ENCODE measurements at regions not wholly inside any gene's neighbourhood (a gene's known extent, or its start where the extent isn't known, plus 50 kb on each side); places are given as distances from the start of the nearest gene placed in this dataset.
A peak's percentile ranks its signal among the peaks of the same experiment; 100 is the strongest.
"Not testable (repeated sequence)": the region's sequence is repeated elsewhere in the genome, so short reads cannot be mapped to it uniquely, and the experiment has no call there.

DNA sequence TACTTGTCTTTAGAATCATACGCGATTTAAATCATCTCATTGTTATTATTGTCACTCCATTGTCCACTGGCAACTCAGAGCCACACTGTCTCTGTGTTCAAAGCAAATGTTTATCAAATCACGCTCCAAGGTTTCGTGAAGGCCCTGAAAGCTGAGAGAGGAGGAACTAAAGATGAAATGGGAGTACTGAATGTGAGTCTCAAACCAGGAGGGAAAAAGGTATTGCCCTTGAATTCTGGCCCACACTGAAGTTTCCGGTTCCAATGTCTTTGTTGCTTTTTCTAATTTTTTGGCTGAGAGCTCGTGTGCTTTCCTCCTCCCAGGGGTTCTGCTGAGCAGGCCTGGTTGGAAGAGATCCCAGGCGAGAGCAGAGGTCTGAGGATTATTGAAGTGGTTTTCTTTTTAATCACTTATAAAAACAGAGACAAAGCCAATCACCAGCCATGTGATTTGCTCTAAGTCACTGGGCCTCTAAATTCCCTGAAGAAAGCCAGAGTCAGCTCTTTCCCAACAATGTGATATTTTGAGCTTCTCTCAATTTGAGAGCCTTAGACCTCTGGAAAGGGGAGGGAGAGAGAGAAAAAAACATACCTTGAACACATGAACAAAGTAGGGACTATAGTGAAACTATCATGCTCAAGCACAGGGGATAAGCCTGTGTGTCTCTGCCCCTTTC lies 420.8 kb upstream of the GRAMD2B start:
- DNase-seq = no peak

DNA sequence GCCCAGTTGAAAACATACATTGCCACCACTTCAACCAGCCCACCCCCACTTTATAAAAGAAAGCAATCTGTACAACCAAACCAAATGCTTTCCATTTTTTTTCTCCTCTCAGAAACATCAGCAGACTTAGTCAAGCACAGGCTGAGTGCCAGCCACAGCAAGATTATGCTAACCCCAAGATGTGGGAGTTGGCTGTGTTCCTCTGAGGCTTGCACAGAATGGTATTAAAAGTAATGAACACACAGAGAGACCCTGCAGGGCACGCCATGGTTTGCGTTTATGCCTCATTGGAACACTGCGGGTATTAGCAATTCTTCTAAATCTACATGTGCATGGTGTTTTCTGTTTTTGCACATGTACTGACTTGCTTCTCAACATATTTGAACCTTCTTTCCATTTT lies 419.9 kb upstream of the GRAMD2B start:
- no peak for DNase-seq

DNA sequence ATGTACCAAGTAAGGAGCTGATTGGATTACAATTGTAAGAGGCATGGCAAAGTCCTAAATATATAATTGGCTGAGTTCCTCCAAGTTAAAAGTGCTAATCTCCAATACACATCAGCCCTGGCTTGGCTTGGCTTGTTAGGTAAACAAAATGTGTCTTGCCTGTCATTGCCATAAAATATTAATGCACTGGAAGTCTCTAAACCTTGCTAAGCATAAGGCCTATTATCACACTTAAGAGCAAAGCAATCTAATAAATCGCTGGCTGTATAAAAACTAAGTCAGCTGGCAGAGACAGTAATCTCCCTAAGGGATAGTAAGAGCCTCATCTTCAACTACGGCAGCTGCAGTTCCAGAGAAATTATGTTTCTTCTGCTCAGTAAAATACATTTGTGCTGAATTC lies 418.6 kb upstream of the GRAMD2B start:
- no peak for DNase-seq

DNA sequence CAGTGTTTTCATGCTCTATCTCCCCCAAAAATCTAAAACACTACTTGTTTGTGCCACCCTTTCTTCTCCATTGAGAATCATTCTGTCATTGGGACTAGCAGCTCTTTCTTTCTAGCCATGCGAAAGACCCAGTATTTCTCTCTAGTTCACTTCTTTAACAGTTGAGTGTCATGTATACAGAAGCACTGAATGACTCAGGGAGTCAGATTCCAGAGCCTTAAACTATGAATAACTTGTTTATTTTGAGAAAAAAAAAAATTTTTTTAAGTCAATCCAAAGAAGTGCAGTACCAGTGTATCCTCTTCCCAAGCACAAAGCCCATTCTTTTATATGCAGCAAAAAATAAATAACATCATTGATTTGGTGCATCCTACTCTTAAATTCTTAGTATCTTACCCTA lies 415.4 kb upstream of the GRAMD2B start:
- DNase-seq = no peak

DNA sequence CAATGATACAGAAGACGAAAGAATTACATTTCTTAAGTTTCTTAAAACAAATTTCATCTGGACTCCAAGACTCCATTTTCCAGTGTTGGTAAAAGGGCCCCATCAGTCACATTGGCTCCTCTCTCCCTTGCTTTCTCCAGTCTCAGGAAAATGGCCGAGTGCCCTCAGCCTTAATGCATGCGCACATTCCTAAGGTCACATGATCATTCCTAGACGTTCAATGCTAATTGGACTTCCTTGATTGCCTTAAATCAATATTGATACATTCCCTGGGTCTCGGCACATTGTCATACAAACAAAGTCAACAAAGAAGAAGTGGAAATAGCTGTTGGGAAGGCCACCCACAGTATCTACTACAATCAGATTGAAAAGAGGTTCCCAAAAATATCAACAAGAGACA lies 413.6 kb upstream of the GRAMD2B start:
- no peak for DNase-seq

DNA sequence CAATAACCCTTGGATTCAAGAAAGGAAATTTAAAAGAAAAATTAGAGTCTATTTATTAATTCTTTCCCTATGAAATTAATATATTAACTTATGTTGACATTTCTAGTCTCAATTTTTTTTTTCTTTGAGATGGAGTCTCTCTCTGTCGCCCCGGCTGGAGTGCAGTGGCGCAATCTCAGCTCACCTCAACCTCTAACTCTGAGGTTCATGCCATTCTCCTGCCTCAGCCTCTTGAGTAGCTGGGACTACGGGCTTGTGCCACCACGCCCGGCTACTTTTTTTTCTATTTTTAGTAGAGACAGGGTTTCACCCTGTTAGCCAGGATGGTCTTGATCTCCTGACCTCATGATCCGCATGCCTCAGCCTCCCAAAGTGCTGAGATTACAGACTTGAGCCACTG lies 411.7 kb upstream of the GRAMD2B start:
- DNase-seq = not testable (repeated sequence)

DNA sequence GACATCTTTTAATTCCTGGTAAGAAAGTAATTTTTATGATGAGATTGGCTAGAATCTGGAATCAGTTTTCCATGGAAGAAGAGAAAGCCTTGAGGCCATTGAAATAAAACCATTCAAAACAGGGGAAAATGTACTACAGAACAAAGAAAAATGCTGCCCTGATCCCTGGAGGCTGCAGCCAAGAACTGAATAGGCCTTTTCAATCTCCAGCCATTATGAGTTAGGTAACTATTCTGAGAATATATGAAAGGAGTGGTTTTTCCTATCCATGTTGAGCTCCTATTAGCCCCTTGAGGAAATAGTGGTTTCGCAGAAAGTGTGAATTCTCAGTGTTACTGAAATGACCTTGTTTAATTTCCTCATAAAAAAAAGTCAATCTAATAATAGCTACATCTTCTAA lies 408.5 kb upstream of the GRAMD2B start:
- DNase-seq = no peak

DNA sequence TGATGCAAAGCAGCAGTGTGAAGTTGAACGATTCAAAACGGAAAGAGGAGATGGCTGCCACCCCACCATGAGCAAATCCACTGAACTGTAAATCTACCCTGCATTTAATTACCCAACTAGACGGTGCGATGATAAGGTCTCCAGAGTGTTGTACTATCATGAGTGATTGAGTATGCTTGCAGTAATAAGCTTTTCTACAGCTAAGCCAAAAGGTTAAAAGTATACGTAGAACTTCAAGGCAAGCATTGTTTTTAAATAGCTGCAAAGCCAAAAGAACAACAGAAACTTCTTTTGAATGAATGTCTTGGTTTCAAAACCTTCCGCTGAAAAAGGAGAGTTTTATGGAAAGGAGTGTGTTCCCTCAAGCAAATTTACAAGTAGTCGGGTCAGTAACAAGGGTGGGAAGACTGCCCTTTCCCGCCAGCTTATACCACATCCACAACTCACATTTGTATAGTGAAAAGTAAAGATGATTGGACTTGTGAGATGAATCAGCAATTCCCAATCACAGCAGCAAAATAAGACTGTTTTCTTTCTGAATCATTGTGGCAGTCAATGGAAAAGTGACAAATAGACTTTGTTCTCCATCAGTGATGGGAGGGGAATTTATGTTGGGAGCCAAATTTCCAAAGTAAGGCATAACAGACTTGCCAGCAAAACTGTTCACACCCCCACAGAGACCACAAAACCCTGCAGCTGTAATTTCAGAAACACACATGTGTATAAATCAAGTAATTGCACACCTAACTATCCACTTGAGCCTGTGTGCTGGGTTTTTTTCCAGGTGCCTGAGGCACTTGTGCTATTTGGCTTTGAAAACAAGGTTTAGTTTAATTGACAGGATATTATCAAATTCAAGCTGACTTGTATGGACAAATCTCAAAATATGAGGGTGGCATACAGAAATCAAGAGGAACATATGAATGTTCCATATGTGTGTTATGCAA lies 407.7 kb upstream of the GRAMD2B start:
- peak; percentile 5 for DNase-seq

DNA sequence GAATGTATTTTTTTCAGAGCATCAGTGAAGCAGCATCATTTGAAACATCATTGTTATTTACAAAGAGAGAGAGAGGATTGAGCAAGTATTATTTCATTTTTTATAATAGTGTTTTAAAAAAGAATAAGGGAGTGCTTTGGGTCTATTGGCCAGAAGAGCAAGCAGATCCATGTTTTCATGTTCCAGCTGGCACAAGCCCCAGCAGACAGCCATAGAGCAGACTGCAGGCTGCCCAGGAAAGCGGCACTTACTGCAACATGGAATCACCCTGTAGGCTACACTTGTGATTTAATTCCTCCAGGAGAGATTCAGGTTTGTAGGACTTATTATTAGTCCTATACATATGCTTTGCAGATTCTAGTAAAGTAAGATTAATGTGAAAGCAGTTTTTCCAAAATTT lies 407.0 kb upstream of the GRAMD2B start:
- DNase-seq = no peak

DNA sequence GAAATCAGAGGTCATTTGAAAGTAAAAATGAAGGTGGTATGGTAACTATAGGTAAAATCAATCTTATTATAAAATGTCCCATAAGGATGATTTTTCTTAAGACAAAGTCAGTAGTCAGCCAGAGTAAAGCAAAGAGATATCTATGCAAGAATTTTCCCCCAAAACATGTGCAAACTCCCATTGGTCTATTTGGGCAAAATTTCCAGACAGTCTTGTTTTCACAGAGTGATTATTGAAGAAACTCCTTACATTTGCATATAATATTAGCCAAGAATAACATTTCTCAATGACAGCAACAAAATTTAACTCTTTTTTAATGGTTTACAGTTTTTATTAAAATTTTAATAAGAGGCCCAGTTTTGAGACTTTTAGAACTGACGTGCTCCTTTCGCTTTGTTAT lies 406.1 kb upstream of the GRAMD2B start:
- no peak for DNase-seq

DNA sequence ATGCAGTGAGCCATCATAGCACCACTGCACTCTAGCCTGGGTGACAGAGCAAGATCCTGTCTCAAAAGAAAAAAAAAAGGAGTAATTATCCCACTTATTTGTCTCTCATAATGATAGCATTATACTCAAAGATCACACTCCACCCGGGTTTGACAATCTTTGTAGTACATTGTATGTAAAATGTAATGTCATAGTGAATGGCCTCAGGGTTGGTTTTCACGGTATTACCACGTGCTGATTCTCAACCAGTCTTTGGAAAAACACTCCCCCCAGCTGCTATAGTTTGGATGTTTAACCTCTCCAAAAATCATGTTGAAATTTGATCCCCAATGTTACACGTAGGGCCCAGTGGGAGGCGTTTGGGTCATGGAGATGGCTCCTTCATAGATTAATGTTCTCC lies 402.4 kb upstream of the GRAMD2B start:
- DNase-seq = no peak

DNA sequence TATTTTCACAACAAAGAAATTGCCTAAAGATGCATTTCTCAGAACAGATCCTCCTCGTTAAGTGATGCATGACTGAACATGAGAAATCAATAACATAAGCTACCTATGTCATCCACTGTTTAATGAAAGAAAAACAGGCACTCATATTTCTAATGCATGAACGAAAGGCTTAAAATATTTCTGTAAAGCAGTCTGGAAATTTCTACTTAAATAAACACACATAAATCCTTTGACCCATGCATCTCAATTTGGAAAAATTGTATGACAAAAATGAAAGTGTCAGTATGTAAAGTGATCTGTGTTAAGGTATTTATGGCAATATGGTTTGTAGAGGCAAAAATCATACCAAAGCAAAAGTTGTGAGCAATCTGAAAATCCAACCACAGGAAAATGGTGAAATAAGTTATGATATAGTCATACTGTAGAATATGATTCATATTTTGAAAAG lies 399.2 kb upstream of the GRAMD2B start:
- no peak for DNase-seq

DNA sequence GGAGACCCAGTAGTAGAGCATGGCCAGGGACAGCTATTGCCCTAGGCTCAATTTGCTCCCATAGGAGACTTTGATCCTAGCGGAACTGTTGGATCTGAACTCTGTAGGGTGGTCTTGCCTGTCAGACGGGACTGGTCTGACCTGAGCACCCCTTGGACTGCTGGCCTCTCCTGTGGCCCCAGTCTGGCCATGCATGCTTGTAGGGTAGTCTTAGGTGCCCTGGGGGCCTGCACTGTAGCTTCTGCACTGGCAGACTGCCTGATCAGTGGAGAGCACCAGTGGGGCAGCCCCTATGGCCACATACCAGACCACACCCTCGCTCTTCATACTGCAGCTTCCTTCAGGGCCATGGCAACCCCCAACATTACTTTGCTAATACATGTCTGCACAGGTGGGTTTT lies 396.1 kb upstream of the GRAMD2B start:
- DNase-seq = no peak

DNA sequence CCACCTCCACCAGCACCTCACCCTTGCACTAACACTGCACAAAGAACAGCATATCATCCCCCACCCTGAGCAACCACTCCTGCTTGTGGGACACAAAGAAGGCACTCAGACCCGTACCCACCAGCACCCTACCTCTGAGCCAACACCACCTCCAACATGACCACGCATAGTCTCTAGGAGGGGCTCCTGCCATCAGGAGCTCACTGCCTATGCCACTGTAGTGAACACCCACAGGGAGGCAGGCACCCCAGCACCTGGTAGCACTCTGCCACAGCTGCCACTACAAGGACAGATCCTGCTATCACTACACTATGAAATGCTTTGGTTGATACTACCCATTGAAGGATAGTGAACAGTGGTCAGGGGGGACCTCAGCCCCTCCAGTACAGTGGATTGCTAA lies 395.6 kb upstream of the GRAMD2B start:
- DNase-seq = no peak

DNA sequence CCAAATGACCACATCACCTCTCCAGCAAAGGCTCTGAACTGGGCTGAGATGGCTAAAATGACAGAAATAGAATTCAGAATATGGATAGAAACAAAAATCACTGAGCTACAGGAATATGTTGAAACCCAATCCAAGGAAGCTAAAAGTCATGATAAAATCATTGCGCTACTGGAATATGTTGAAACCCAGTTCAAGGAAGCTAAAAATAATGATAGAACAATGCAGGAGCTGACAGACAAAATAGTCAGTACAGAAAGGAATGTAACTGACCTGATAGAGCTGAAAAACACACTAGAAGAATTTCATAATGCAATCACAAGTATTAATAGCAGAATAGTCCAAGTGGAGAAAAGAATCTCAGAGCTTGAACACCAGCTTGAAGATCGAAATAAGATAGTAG lies 394.9 kb upstream of the GRAMD2B start:
- no peak for DNase-seq

DNA sequence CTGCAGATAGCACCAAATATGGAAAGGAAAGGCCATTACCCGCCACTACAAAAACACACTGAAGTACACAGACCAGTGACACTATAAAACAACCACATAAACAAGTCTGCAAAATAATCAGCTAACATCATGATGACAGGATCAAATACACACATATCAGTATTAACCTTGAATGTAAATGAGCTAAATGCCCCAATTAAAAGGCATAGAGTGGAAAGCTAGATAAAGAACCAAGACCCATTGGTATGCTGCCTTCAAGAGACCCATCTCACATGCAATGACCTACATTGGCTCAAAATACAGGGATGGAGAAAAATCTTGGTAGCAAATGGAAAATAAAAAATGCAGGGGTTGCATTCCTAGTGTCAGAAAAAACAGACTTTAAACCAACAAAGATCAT lies 393.9 kb upstream of the GRAMD2B start:
- DNase-seq = not testable (repeated sequence)

DNA sequence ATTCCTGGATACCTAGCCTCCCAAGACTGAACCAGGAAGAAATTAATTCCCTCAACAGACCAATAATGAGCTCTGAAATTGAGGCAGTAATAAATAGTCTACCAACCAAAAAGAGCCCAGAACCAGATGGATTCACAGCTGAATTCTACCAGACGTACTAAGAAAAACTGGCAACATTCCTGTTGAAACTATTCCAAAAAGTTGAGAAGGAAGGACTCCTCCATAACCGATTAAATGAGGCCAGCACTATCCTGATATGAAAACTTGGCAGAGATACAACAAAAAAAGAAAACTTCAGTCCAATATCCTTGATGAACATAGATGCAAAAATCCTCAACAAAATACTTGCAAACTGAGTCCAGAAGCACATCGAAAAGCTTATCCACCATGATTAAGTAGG lies 392.5 kb upstream of the GRAMD2B start:
- no peak for DNase-seq

DNA sequence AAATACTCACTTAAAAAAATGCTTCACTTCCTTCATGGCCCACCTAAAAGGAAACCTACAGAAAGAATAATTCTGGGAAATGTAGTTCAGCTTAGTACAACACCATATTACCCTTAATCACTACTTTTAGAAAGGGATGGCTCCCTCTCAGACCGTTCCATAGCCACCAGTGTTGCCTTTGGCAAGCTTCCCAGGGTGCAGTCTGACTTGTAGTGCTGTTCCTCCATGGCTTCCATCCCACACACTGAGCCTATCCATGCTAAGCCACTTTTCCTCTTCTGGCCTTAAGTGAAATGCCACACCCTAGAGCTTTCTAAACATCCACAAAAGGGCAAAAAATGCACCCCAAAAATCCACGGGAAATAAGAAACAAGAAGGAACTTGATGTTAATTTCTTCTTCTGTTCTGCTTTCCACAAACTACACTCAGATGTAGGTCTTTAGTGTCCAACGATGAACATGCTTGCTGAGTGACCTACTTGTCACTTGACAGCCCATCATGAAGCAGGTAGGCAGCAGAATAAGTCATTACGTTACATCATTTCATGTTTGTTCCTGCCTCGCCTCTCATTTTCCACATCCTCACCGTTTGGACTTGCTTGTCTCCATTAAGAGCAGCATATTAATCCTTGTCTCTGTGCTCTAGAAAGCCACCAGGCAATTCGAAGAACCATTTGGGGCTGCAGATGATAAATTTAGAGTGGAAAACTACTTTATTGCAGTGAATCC lies 391.1 kb upstream of the GRAMD2B start:
- no peak for DNase-seq

DNA sequence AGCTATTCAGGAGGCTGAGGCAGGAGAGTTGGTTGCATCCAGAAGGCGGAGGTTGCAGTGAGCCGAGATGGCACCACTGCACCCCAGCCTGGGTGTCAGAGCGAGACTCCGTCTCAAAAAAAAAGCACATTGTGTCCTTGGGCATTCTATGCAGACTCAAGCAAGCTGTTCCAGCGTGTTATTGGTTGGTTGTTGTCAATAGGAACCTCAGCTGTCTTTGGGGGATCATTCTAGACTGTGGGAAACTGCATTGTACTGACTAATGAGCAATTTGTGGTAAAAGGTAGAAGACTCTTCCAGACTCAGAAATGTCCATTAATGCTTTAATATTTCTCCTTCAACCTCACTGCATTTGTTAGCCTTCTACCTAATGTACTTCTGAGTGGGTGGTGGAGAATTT lies 379.5 kb upstream of the GRAMD2B start:
- DNase-seq = no peak

DNA sequence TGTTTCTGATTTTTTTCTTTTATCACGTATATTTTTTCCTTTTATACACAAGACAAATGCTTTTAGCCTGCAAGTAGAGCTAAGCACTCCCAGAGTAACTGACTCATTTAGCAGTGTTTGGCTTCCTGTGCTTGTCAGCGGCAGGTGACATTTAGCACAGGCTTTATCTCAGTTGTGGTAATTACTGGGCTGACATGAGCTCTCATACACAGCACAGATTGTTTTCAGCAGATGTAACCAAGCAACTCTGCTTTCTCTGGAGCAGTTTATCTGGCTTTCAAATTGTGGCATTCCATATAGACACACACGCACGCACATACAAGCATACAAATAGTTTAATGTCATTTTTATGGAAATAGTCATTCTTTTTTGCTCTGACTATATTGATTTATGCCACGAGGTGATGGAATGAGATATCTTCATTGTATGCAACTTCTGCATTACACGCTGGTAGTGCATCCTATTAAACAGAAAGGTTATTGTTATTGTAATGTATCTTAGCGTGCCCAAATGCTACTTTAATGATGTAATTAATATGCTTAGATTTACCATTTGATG lies 379.0 kb upstream of the GRAMD2B start:
- DNase-seq = no peak

DNA sequence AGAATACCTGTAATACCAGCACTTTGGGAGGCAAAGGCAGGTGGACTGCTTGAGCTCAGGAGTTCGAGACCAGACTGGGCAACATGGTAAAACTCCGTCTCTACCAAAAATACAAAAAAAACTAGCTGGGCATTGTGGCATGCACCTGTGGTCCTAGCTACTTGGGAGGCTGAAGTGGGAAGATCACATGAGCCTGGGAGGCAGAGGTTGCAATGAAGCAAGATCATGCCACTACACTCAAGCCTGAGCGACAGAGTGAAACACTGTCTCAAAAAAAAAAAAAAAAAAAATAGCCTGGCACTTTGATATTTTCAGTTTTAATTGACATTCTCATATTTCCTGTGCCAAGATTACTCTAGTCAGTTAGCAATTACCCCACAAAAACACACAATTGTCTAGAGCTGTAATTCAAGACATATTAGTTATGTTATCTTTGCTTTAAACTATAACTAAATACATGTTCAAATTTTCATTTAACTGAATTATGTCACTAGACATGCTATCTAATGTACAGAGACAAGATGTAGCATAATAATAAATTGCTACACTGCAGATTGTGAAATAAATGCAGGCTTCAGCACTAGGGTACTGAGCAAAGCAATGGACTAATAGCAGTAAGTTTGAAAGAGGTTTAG lies 378.2 kb upstream of the GRAMD2B start:
- DNase-seq = no peak

DNA sequence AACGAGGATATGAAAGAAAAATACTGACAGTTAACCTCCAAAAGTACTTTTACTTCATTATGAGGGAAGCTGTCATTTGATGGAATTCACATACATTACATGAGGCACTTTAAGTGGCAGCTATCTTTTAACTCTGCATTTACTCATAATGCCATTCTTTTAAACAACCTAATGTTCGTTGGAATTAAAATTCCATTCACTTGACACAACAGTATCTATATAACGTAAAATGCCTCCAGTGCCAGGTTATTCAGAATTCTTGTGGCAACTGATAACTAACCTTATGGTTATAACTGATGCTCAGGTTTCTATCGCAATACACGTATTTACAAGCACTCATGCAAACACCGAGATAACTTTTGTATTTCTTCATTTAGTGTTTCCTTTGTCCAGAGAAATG lies 376.9 kb upstream of the GRAMD2B start:
- no peak for DNase-seq
